Sigmoid colon (tissue), 6 donors: ENCODE measurements at regions not wholly inside any gene's neighbourhood (a gene's known extent, or its start where the extent isn't known, plus 50 kb on each side); places are given as distances from the start of the nearest gene placed in this dataset.
"Not testable (repeated sequence)": the region's sequence is repeated elsewhere in the genome, so short reads cannot be mapped to it uniquely, and the experiment has no call there.

ENCODE experiments used
- DNase-seq: peaks from one replicate; pipeline ENCODE4 v3.0.0-alpha.2; 2019
- H3K27ac ChIP-seq, 4 donors: fragments of 200-600 bp; sonication (generic); one replicate each; pipeline ENCODE4 v1.5.1; 2016 to 2019; ENCODE audit warnings: mild to moderate bottlenecking in 1 of 4
- H3K27me3 ChIP-seq, 3 donors: fragments of 200-600 bp; sonication (generic); one replicate each; pipeline ENCODE4 v1.5.1; 2019; ENCODE audit warnings: mild to moderate bottlenecking in 1 of 3
- H3K36me3 ChIP-seq, 4 donors: fragments of 200-600 bp; sonication (generic); one replicate each; pipeline ENCODE4 v1.5.1; 2016 to 2019
- H3K4me1 ChIP-seq, 4 donors: fragments of 200-600 bp; sonication (generic); one replicate each; pipeline ENCODE4 v1.5.1; 2017 to 2019
- H3K4me3 ChIP-seq, 4 donors: fragments of 200-600 bp; sonication (generic); one replicate each; pipeline ENCODE4 v1.5.1; 2017 to 2019; ENCODE audit warnings: mild to moderate bottlenecking in 2 of 4, moderate library complexity in 1 of 4
- H3K9me3 ChIP-seq, 4 donors: fragments of 200-600 bp in 3 of 4; sonication (generic) in 3 of 4; one replicate each; pipeline versions ENCODE4 v1.5.1 to v1.6.1; 2013 to 2019
- CTCF ChIP-seq, 4 experiments: fragments of 450-650 bp in 3 of 4; fragments of 200-600 bp in 1 of 4; IDR thresholded peaks; one replicate each; pipeline ENCODE4 v1.5.1; 2016 to 2019; ENCODE audit warnings: antibody characterized with exemption in 4 of 4, mild to moderate bottlenecking in 3 of 4, moderate library complexity in 2 of 4
- EP300 ChIP-seq, 4 donors: sonication (generic); formaldehyde crosslinking; IDR thresholded peaks; one replicate each; pipeline ENCODE4 v1.6.1; 2017; ENCODE audit warnings: antibody characterized with exemption in 4 of 4
- POLR2A ChIP-seq, 2 donors: fragments of 450-650 bp; IDR thresholded peaks; one replicate each; pipeline ENCODE4 v1.6.1; 2016; ENCODE audit warnings: antibody characterized with exemption in 2 of 2, mild to moderate bottlenecking in 2 of 2, moderate library complexity in 2 of 2
- POLR2AphosphoS5 ChIP-seq, 4 donors: sonication (generic); formaldehyde crosslinking; IDR thresholded peaks; one replicate each; pipeline ENCODE4 v1.6.1; 2017; ENCODE audit warnings: antibody characterized with exemption in 4 of 4
- WGBS, 2 donors: extraction: QIAGEN DNeasy Blood & Tissue Kit; methylation state at CpG; one replicate each; pipeline ENCODE4 v1.1.7; 2013; 5-methylcytosine and 5-hydroxymethylcytosine counted together
- intact Hi-C: fragments of 100-400 bp; cut with DNase I; formaldehyde crosslinking; loops from one replicate; pipeline ENCODE4 v1.15.1; 2023
- donor health status: healthy with polysubstance abuse.
- donor health status: healthy.

DNA sequence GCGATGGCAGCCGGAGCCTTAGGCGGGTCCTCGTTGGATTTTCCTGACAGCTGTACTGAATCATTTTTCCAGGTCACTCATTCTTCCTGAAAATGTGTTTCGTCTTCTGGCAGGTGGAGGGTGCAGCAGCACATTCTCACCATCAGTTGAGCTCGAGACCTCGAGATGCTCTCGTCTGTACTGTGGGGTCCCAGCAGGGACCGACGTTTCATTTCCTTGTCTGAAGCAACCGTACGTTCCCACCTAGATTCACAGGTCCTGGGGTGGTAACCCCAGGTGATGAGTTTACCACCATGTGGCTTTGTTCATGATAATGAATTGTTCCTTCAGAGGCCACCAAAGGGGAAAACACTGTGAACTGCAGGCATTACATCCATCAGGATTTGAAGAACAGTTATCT is 298.5 kb upstream of the FOXK1 start:
- intact Hi-C loops: no loop called here
- Histone ChIP-seq H3K4me1 (peaks cover 0 to 6% (median 0%) of the 10 kb centered on the region in 4 donors), H3K9me3 (no peaks in the 10 kb centered on the region), H3K27me3 (no peaks in the 10 kb centered on the region), H3K36me3 (no peaks in the 10 kb centered on the region), H3K27ac (no peak overlapping the region), H3K4me3 (no peak overlapping the region)
- TF ChIP-seq POLR2AphosphoS5 (IDR thresholded peaks at IDR 0.05): no peak
- TF ChIP-seq EP300 (IDR thresholded peaks at IDR 0.05): no peak
- TF ChIP-seq CTCF (IDR thresholded peaks at IDR 0.05): no peak
- no peak for TF ChIP-seq POLR2A (IDR thresholded peaks at IDR 0.05)
- DNase-seq: no peak
- 88 to 90% methylated on average over 12 of the region's 12 CpGs for WGBS, 2 donors

DNA sequence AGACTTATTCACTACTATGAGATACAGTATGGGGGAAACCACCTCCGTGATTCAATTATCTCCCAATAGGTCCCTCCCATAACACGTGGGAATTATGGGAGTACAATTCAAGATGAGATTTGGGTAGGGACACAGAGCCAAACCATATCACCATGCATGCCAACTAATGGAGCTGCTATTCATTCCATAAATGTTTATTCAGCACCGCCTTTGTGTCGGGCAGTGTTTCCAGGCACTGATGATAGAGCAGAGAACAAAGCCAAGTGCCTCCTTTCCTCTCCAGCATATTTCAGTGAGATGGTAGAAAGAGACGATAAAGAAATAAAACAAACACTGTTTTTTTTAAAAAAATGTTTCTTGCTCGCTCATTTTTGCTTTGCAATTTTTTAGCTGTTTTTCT is 295.9 kb upstream of the FOXK1 start:
- peaks cover 0 to 6% (median 0%) of the 10 kb centered on the region in 4 donors for H3K4me1 ChIP-seq
- no peak overlapping the region for H3K4me3 ChIP-seq
- TF ChIP-seq POLR2A (IDR thresholded peaks at IDR 0.05) (no peak), POLR2AphosphoS5 (IDR thresholded peaks at IDR 0.05) (no peak), CTCF (IDR thresholded peaks at IDR 0.05) (no peak), EP300 (IDR thresholded peaks at IDR 0.05) (no peak)
- H3K27me3 ChIP-seq: no peaks in the 10 kb centered on the region
- 68 to 76% methylated on average over 6 of the region's 6 CpGs for WGBS, 2 donors
- no peaks in the 10 kb centered on the region for H3K36me3 ChIP-seq
- H3K9me3 ChIP-seq: no peaks in the 10 kb centered on the region
- no peak overlapping the region for H3K27ac ChIP-seq
- intact Hi-C loops: no loop called here
- DNase-seq: no peak

- intact Hi-C loops, H3K9me3 ChIP-seq, H3K4me1 ChIP-seq, H3K27me3 ChIP-seq, H3K4me3 ChIP-seq, H3K36me3 ChIP-seq, H3K27ac ChIP-seq, DNase-seq: not testable (repeated sequence)
Measured at GRCh38 chr7:4391103-4391502, 291.0 kb upstream of the FOXK1 start.

DNA sequence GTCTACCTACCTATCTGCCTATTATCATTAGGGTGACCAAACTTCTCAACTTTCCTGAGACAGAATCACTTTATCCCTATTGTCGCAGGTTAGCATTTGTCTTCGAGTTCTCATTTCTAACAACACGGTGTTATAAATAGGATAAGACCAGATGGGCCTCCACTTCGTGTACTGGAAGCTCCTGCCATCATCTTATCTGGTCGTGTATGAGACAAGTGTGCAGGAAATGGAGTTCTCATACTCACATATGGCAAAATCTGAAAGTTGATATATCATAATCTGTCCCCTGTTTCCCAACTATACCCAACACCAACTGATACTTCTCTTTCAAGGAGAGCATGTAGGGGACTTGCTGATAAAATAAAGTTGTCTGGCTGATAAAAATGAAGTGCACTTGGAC is 287.4 kb upstream of the FOXK1 start:
- Histone ChIP-seq H3K9me3 (peaks cover 0 to 3% (median 0%) of the 10 kb centered on the region in 4 donors), H3K4me3 (no peak overlapping the region), H3K4me1 (no peaks in the 10 kb centered on the region), H3K27ac (no peak overlapping the region), H3K36me3 (no peaks in the 10 kb centered on the region), H3K27me3 (no peaks in the 10 kb centered on the region)
- TF ChIP-seq POLR2A (IDR thresholded peaks at IDR 0.05): no peak
- TF ChIP-seq POLR2AphosphoS5 (IDR thresholded peaks at IDR 0.05): no peak
- TF ChIP-seq CTCF (IDR thresholded peaks at IDR 0.05): no peak
- TF ChIP-seq EP300 (IDR thresholded peaks at IDR 0.05): no peak
- intact Hi-C loops: no loop called here
- DNase-seq: no peak
- WGBS, 2 donors: 79% methylated on average over 5 of the region's 5 CpGs

GRCh38 chr7:4399121-4399520 is 283.0 kb upstream of the FOXK1 start:
- H3K9me3 ChIP-seq: peaks cover 0 to 3% (median 0%) of the 10 kb centered on the region in 4 donors
- no peaks in the 10 kb centered on the region for H3K36me3 ChIP-seq
- no peaks in the 10 kb centered on the region for H3K27me3 ChIP-seq
- intact Hi-C loops: no loop called here
- H3K27ac ChIP-seq: no peak overlapping the region
- DNase-seq: no peak
- no peak for TF ChIP-seq EP300 (IDR thresholded peaks at IDR 0.05)
- no peak for TF ChIP-seq POLR2AphosphoS5 (IDR thresholded peaks at IDR 0.05)
- TF ChIP-seq CTCF (IDR thresholded peaks at IDR 0.05): no peak
- TF ChIP-seq POLR2A (IDR thresholded peaks at IDR 0.05): no peak
- H3K4me1 ChIP-seq: no peaks in the 10 kb centered on the region
- WGBS, 2 donors: 71 to 87% methylated on average over 4 of the region's 4 CpGs
- no peak overlapping the region for H3K4me3 ChIP-seq
